ENCODE measurements at regions not wholly inside any gene's neighbourhood (a gene's known extent, or its start where the extent isn't known, plus 50 kb on each side); places are given as distances from the start of the nearest gene placed in this dataset.

DNA sequence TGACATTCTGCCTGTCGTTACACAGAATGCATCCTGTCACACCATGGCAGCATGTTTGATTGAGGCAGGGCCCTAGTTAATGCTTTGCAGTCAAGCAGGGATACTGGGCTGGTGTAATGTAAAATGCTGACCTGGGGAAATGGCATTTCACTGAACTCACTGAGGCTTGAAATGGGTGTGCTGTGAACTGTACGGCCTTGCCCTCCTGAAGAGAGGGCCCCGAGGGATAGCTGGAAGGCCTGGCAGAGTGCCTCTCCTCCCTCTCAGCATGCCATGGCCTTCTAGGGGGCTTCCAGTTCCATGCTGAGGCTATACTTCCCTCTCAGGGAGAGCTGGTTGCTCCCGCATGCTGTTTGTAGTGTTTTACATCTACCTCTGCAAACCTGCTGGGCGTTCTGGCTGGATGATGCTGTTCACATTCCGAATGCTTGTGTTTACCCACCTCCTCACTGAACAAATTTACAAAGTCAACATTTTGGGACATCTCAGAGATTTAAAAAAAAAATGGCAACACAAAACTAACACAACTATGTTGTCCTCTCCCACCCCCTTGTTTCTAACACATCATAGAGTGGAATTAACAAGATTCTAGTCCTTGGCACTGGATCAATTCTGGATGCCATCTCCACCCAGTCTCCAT lies 416.7 kb upstream of the CADM1 start:
- no peak for TF ChIP-seq POLR2AphosphoS5 (IDR thresholded peaks at IDR 0.05)
- TF ChIP-seq, protein P1, sequence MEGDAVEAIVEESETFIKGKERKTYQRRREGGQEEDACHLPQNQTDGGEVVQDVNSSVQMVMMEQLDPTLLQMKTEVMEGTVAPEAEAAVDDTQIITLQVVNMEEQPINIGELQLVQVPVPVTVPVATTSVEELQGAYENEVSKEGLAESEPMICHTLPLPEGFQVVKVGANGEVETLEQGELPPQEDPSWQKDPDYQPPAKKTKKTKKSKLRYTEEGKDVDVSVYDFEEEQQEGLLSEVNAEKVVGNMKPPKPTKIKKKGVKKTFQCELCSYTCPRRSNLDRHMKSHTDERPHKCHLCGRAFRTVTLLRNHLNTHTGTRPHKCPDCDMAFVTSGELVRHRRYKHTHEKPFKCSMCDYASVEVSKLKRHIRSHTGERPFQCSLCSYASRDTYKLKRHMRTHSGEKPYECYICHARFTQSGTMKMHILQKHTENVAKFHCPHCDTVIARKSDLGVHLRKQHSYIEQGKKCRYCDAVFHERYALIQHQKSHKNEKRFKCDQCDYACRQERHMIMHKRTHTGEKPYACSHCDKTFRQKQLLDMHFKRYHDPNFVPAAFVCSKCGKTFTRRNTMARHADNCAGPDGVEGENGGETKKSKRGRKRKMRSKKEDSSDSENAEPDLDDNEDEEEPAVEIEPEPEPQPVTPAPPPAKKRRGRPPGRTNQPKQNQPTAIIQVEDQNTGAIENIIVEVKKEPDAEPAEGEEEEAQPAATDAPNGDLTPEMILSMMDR (IDR thresholded peaks at IDR 0.05) = no peak
